ENCODE measurements at regions not wholly inside any gene's neighbourhood (a gene's known extent, or its start where the extent isn't known, plus 50 kb on each side); places are given as distances from the start of the nearest gene placed in this dataset.

DNA sequence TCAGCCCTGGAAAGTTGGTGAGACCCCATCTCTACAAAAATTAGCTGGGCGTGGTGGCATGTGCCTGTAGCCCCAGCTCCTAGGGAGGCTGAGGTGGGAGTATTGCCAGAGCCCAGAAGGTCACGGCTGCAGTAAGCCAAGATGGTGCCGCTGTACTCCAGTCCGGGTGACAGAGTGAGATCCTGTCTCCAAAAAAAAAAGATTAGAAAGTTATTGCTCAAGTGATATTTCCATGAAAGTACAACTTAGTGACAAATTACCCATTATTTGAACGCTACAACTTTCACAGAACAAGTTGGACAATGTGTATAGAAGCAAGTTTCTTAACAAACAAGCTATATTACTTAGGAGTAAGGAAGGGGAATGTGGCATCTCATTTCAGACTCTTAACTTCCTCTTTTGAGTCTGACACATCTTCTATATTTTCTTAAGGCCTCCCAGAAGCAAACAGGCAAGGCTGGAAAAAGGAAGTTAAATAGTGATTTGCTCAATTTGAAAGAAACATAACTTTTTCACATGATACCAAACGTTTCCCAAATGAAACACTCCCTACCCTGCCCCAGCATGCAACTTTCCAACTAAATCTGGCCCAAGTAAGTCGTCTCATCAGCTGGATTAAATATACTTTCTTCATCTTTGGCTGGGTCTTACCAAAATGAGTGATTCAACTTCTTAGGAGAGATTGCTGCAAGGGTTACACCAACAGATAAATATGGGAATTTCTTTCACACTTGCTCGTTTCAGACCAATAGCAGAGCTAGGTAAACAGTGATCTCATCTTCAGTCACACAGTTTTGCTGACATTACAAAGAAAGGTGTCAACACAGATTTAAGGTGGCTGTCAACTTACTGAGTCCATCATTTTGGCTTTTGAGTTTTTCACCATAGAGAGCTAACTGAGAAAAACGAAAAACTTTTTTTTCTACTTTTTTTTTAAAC, 66.3 kb upstream of the KLF6 start:
- Histone ChIP-seq H3K36me3 (ENCODE audit: control insufficient read depth, insufficient read depth, low read length) (no peaks in the 10 kb centered on the region), H3K4me1 (ENCODE audit: control insufficient read depth, insufficient read depth, low read length) (peaks cover 13% of the 10 kb centered on the region), H3K27me3 (ENCODE audit: control insufficient read depth, insufficient read depth, low read length) (no peaks in the 10 kb centered on the region), H3K4me3 (ENCODE audit: low read length) (no peak overlapping the region), H3K9me3 (replicated peaks; ENCODE audit: control insufficient read depth, low read depth, low read length) (no peaks in the 10 kb centered on the region), H3K27ac (ENCODE audit: low read length) (peak overlapping the region; percentile 48)
- peak; percentile 67 for DNase-seq
- WGBS (ENCODE audit: insufficient coverage) = 60% methylated on average over 2 of the region's 9 CpGs

DNA sequence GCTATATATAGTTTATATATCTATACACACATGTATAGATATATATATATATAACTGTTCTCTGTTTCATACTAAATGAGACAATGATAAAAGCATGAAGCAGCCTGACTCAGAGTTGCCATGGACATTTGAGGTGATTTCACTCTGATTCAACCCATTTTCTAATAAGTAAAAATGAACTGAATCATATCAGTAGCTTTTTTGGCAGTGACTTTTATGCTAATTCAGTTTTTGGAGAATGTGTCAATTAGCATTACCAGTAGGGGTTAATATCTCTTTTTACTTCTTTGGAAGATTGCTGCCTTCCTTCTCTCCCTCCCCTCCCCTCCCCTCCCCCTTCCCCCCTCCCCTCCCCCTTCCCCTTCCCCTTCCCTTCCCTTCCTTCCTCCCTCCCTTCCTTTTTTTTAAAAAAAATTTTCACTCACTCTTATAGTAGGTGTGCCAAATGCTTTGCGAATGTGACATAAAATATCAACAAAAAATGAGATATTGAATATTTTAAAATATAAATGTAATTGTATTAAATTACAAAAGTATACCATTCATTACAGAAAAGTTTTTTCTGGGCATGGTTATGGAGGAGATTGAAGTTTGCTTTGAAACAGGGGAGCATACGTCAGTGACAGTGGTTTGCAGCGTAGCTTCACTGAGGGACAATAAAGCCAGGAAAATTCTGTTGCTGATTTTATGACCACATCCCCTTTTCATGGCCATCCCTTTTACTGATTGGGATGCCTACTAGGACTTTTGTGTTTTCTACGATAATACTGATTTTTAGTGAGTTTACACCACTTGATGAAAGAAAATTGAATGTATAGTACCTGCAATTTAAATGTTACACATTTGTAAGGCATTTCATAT, 64.0 kb upstream of the KLF6 start:
- Histone ChIP-seq H3K9me3 (replicated peaks; ENCODE audit: control insufficient read depth, low read depth, low read length) (no peaks in the 10 kb centered on the region), H3K36me3 (ENCODE audit: control insufficient read depth, insufficient read depth, low read length) (no peaks in the 10 kb centered on the region), H3K4me1 (ENCODE audit: control insufficient read depth, insufficient read depth, low read length) (peaks cover 11% of the 10 kb centered on the region), H3K27me3 (ENCODE audit: control insufficient read depth, insufficient read depth, low read length) (no peaks in the 10 kb centered on the region), H3K27ac (ENCODE audit: low read length) (no peak overlapping the region), H3K4me3 (ENCODE audit: low read length) (no peak overlapping the region)
- no peak for DNase-seq
- WGBS (ENCODE audit: insufficient coverage) = no CpG with 5 or more reads among the region's 4 CpGs

DNA sequence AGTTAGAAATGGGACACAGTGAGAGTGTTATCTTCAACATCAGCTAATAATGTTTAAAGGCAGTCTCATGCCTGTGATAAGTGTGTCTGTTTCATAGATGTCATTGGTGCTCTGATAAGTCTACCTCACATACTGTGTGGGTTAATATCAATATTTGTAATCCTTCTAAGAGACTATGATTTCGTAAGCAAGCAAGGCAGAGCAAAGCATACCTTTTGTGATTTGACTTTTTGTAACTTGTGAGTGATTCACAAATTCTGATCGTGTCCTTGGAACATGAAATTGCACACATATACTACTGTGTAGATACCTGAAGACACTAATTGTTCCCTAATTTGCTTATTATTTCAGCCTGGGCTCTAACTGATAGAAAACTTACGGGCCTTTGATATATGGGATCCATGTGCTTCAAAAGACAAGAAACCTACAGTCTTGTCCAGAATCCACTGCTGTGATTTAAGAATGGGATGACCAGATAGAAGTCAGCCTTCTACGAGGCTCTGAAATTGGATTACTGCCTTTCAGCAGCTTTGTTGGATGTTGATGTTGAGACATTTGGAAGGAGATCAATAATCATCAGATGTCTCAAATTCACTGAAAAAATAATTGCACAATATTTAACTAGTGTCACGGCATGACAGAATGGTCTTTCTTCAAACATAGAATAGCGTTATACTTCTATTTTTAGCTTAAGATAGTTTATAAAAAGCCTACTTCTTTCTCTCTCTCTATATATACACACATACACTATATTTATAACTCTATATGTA, 63.2 kb upstream of the KLF6 start:
- H3K36me3 ChIP-seq (ENCODE audit: control insufficient read depth, insufficient read depth, low read length) = no peaks in the 10 kb centered on the region
- no peaks in the 10 kb centered on the region for H3K9me3 ChIP-seq (replicated peaks; ENCODE audit: control insufficient read depth, low read depth, low read length)
- DNase-seq = no peak
- 100% methylated on average over 1 of the region's 6 CpGs for WGBS (ENCODE audit: insufficient coverage)
- H3K27ac ChIP-seq (ENCODE audit: low read length) = no peak overlapping the region
- no peak overlapping the region for H3K4me3 ChIP-seq (ENCODE audit: low read length)
- H3K4me1 ChIP-seq (ENCODE audit: control insufficient read depth, insufficient read depth, low read length) = peaks cover 4% of the 10 kb centered on the region
- H3K27me3 ChIP-seq (ENCODE audit: control insufficient read depth, insufficient read depth, low read length) = no peaks in the 10 kb centered on the region

DNA sequence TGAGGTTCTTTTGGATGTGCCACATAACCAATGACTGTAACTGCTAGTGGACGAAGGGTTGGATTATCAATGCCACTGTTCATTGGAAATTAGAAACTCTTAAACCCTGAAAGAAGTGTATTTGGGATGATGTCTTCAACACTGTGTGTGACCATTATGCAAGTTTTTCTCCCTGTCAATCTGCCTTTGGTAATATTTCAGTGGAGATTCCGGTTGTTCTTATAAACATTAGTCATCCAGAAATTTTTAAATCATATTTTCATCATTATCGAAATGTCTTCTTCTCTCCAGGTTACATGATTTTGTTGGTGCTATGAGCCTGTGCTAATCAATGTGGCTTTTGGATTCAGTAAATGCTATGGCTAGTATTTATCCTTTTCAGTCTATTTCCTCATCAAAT, 61.7 kb upstream of the KLF6 start:
- Histone ChIP-seq H3K27me3 (ENCODE audit: control insufficient read depth, insufficient read depth, low read length) (no peaks in the 10 kb centered on the region), H3K4me3 (ENCODE audit: low read length) (no peak overlapping the region), H3K36me3 (ENCODE audit: control insufficient read depth, insufficient read depth, low read length) (no peaks in the 10 kb centered on the region), H3K27ac (ENCODE audit: low read length) (no peak overlapping the region), H3K9me3 (replicated peaks; ENCODE audit: control insufficient read depth, low read depth, low read length) (no peaks in the 10 kb centered on the region), H3K4me1 (ENCODE audit: control insufficient read depth, insufficient read depth, low read length) (no peaks in the 10 kb centered on the region)
- WGBS (ENCODE audit: insufficient coverage) = no CpG with 5 or more reads among the region's 3 CpGs
- DNase-seq = no peak

DNA sequence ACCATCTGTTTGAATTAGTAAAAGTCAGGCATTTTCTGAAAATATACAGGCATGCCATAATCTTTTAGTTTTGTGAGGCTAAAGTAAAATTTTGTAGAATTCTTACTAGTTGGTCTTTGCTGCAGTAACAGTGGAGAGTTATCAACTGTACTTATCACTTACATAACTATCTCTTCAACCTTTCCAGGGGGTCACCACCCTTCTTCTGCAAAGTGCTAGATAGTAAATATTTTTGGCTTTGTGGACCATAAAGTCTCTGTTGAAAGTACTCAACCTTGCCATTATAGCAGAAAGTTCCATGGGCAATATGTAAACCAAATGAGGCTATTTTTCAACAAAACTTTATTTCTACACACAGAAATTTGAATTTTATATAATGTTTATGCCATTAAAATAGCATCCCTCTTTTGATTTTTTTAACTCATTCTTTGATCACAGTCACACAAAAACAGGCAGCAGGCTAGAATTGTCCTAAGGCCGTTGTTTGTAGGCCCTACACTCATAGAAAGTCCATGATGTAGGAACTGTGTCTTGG, 59.5 kb upstream of the KLF6 start:
- WGBS (ENCODE audit: insufficient coverage) = no CpG with 5 or more reads among the region's 1 CpG
- no peaks in the 10 kb centered on the region for H3K36me3 ChIP-seq (ENCODE audit: control insufficient read depth, insufficient read depth, low read length)
- H3K9me3 ChIP-seq (replicated peaks; ENCODE audit: control insufficient read depth, low read depth, low read length) = no peaks in the 10 kb centered on the region
- no peaks in the 10 kb centered on the region for H3K4me1 ChIP-seq (ENCODE audit: control insufficient read depth, insufficient read depth, low read length)
- no peak overlapping the region for H3K27ac ChIP-seq (ENCODE audit: low read length)
- H3K4me3 ChIP-seq (ENCODE audit: low read length) = no peak overlapping the region
- no peak for DNase-seq
- no peaks in the 10 kb centered on the region for H3K27me3 ChIP-seq (ENCODE audit: control insufficient read depth, insufficient read depth, low read length)

DNA sequence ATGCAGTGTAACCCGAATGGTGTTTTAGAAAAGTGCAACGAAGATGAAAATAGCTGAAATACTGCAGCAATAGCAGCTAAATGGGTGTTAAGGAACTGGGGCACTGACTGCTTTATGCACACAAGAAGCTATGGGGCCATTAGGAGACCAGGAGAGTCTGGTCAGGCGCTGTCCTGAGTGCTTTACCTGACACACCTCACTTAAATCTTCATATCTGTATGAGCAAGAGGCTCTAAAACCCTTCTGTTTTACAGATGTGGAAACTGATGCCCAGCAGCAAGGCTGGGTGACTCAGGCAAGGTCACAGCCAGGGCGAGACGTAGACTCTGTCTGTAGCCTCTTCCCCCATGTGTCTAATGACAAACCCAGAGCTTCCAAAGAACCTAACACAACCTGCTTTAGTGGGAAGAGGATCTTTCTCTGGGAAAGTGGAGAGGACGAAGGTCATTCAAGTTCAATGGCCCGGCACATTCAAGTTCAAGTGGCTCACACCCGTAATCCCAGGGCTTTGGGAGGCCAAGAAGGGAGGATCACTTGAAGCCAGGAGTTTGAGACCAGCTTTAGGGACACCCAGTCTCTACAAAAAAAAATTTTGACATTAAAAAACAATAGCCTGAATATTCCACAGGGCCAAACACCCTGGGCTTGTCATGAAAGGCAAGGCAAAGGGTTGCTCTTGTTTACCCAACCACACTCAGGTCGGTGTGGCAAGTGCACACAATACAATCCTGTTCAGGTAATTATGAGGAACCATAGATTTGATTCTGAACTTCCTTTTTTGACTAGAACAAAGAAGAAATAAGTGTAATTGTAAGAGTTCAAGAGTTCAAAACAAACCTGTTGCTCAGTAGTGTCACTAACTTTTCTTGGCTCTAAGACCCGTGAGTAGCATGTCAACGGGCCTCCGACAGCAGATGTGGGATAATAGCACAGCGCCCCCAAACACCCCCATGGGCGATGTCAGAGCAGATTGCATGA, 53.7 kb upstream of the KLF6 start:
- Histone ChIP-seq H3K9me3 (replicated peaks; ENCODE audit: control insufficient read depth, low read depth, low read length) (no peaks in the 10 kb centered on the region), H3K4me3 (ENCODE audit: low read length) (no peak overlapping the region), H3K36me3 (ENCODE audit: control insufficient read depth, insufficient read depth, low read length) (no peaks in the 10 kb centered on the region), H3K27me3 (ENCODE audit: control insufficient read depth, insufficient read depth, low read length) (no peaks in the 10 kb centered on the region), H3K4me1 (ENCODE audit: control insufficient read depth, insufficient read depth, low read length) (no peaks in the 10 kb centered on the region), H3K27ac (ENCODE audit: low read length) (no peak overlapping the region)
- no peak for DNase-seq
- 80% methylated on average over 2 of the region's 14 CpGs for WGBS (ENCODE audit: insufficient coverage)

DNA sequence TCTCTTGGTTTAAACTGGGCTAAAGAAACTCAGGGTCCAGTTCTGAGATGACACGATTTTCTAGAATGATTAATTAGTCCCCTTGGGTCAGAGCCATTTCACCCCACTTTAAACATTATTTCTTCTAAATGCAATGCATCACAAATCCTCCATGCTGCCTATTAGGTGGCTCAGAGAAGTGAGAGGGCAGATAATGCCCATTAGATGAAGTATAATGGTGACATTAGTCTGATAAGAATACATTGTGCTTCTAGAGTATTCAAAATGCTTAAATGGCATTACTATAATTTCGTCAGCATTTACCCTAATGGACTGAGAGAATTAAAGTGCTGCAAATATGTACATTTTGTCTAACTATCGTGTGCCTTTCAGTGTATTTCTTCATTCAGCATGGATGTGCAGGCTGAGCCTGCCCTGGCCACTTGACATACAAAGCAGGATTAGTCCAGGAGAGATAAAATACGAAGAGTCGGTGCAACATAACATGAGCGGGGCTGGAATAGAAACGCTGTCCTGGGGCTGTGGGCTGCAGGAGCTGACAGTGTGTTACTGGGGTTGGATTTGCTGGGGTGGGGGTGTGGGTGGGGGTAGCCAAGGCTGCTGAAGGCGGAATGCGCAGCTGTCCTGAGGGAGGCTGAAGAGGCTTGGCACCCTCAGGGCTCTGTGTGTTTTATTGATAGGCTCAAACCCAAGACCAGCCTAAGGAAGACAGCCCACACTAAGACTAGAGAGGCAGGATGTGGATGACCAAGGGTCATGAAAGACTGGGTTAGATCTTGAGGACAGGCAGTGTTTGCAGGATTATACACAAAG, 52.8 kb upstream of the KLF6 start:
- Histone ChIP-seq H3K4me1 (ENCODE audit: control insufficient read depth, insufficient read depth, low read length) (no peaks in the 10 kb centered on the region), H3K9me3 (replicated peaks; ENCODE audit: control insufficient read depth, low read depth, low read length) (no peaks in the 10 kb centered on the region), H3K27me3 (ENCODE audit: control insufficient read depth, insufficient read depth, low read length) (no peaks in the 10 kb centered on the region), H3K36me3 (ENCODE audit: control insufficient read depth, insufficient read depth, low read length) (no peaks in the 10 kb centered on the region), H3K27ac (ENCODE audit: low read length) (no peak overlapping the region), H3K4me3 (ENCODE audit: low read length) (no peak overlapping the region)
- 89% methylated on average over 5 of the region's 9 CpGs for WGBS (ENCODE audit: insufficient coverage)
- no peak for DNase-seq

DNA sequence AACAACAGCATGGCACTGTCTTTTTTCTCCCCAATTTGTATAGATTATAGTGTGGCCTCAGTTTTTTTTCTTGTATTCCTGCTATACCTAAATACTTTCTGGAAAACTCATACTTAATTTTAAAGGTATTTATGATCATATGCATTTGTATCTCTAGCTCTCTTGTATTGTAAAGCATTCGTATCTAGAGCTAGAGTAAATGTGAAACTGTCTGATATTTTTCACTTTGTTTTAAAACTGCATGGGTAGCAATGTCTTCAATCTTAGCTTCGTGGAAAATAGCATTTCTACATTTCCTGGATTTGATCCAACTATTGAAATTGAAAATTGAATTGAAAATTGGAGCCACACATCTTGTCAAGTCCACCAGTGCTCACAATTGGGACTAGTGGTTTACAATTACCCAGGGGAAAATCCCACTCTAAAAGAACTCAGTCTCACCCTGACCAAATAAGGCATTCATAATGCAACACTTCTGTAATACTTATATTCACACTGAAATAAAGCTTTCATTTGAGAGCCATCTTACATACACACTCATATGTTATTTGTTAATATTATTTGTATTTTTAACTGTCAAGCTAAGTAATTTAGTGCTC, 51.3 kb upstream of the KLF6 start:
- H3K27ac ChIP-seq (ENCODE audit: low read length) = peak overlapping the region; percentile 11
- WGBS (ENCODE audit: insufficient coverage) = no CpG with 5 or more reads among the region's 2 CpGs
- no peak for DNase-seq

More for the DNA sequence above, 51.3 kb upstream of the KLF6 start:
- Histone ChIP-seq H3K9me3 (replicated peaks; ENCODE audit: control insufficient read depth, low read depth, low read length) (no peaks in the 10 kb centered on the region), H3K4me3 (ENCODE audit: low read length) (no peak overlapping the region), H3K36me3 (ENCODE audit: control insufficient read depth, insufficient read depth, low read length) (no peaks in the 10 kb centered on the region), H3K4me1 (ENCODE audit: control insufficient read depth, insufficient read depth, low read length) (no peaks in the 10 kb centered on the region), H3K27me3 (ENCODE audit: control insufficient read depth, insufficient read depth, low read length) (no peaks in the 10 kb centered on the region)
